Osteocyte (in vitro differentiated cells): ENCODE measurements at regions not wholly inside any gene's neighbourhood (a gene's known extent, or its start where the extent isn't known, plus 50 kb on each side); places are given as distances from the start of the nearest gene placed in this dataset.

ENCODE experiments used
- DNase-seq: peaks from one replicate; pipeline ENCODE4 v3.0.0; 2021; ENCODE audit warnings: mixed read lengths; ENCODE audit not compliant: unreplicated experiment; ENCODE audit errors: extremely low spot score
- H3K27ac Mint-ChIP-seq: one replicate; pipeline ENCODE4 v1.8.0; 2021; ENCODE audit warnings: mild to moderate bottlenecking, mixed read lengths; ENCODE audit not compliant: unreplicated experiment
- H3K27me3 Mint-ChIP-seq: one replicate; pipeline ENCODE4 v1.8.0; 2021; ENCODE audit warnings: mixed read lengths; ENCODE audit not compliant: unreplicated experiment
- H3K36me3 Mint-ChIP-seq: one replicate; pipeline ENCODE4 v1.8.0; 2021; ENCODE audit warnings: mixed read lengths; ENCODE audit not compliant: unreplicated experiment
- H3K4me1 Mint-ChIP-seq: one replicate; pipeline ENCODE4 v1.8.0; 2021; ENCODE audit warnings: mixed read lengths; ENCODE audit not compliant: unreplicated experiment
- H3K4me3 Mint-ChIP-seq: one replicate; pipeline ENCODE4 v1.8.0; 2021; ENCODE audit warnings: mild to moderate bottlenecking, moderate library complexity, mixed read lengths; ENCODE audit not compliant: unreplicated experiment
- H3K9me3 Mint-ChIP-seq: one replicate; pipeline ENCODE4 v1.8.0; 2021; ENCODE audit warnings: mixed read lengths; ENCODE audit not compliant: unreplicated experiment
- TF ChIP-seq, protein P1 (sequence below): fragments of 200-600 bp; sonication (generic); IDR thresholded peaks from 2 replicates; pipeline ENCODE4 v1.5.0; 2021; ENCODE audit warnings: antibody characterized with exemption, mild to moderate bottlenecking, moderate library complexity

GRCh38 chrX:134747006-134747405 lies 50.0 kb downstream of the PABIR2 start:
- H3K27ac Mint-ChIP-seq, result no peak overlapping the region
- TF ChIP-seq, protein P1, sequence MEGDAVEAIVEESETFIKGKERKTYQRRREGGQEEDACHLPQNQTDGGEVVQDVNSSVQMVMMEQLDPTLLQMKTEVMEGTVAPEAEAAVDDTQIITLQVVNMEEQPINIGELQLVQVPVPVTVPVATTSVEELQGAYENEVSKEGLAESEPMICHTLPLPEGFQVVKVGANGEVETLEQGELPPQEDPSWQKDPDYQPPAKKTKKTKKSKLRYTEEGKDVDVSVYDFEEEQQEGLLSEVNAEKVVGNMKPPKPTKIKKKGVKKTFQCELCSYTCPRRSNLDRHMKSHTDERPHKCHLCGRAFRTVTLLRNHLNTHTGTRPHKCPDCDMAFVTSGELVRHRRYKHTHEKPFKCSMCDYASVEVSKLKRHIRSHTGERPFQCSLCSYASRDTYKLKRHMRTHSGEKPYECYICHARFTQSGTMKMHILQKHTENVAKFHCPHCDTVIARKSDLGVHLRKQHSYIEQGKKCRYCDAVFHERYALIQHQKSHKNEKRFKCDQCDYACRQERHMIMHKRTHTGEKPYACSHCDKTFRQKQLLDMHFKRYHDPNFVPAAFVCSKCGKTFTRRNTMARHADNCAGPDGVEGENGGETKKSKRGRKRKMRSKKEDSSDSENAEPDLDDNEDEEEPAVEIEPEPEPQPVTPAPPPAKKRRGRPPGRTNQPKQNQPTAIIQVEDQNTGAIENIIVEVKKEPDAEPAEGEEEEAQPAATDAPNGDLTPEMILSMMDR, result no peak
- no peak for DNase-seq
- H3K4me1 Mint-ChIP-seq, result peaks cover 22% of the 10 kb centered on the region
- no peaks in the 10 kb centered on the region for H3K36me3 Mint-ChIP-seq
- H3K27me3 Mint-ChIP-seq, result no peaks in the 10 kb centered on the region
- H3K9me3 Mint-ChIP-seq, result no peaks in the 10 kb centered on the region
- H3K4me3 Mint-ChIP-seq, result no peak overlapping the region

GRCh38 chrX:134746410-134746785 lies 50.6 kb downstream of the PABIR2 start:
- Mint-ChIP-seq H3K9me3 (no peaks in the 10 kb centered on the region), H3K27ac (no peak overlapping the region), H3K27me3 (no peaks in the 10 kb centered on the region), H3K36me3 (no peaks in the 10 kb centered on the region), H3K4me3 (no peak overlapping the region), H3K4me1 (peaks cover 26% of the 10 kb centered on the region)
- TF ChIP-seq, protein P1, result no peak
- DNase-seq, result no peak

GRCh38 chrX:134745636-134746409 lies 51.2 kb downstream of the PABIR2 start:
- TF ChIP-seq, protein P1, result no peak
- no peaks in the 10 kb centered on the region for H3K27me3 Mint-ChIP-seq

DNA sequence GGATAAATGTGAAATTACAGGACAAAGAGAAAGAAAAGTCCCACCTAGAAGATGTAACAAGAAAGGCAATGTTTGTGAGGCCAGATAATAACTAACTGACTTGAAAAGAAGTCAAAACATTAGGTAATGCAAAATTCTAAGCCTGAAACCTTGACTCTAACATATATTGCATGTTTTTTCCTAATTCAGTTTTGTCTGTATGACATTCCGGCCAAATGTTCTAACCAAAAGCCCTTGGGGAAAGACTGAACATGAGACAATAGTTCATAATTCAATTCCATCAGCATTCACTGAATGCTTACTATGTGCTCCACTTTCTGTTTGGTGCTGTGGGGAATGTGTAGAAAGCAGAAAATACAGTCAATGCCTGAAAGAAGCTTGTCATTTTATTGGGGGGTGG lies 53.9 kb downstream of the PABIR2 start:
- peak overlapping the region; percentile 91 for H3K27ac Mint-ChIP-seq
- peaks cover 36% of the 10 kb centered on the region for H3K4me1 Mint-ChIP-seq
- no peak for DNase-seq
- TF ChIP-seq, protein P1, result no peak
- H3K27me3 Mint-ChIP-seq, result no peaks in the 10 kb centered on the region
- no peaks in the 10 kb centered on the region for H3K9me3 Mint-ChIP-seq
- H3K4me3 Mint-ChIP-seq, result no peak overlapping the region
- no peaks in the 10 kb centered on the region for H3K36me3 Mint-ChIP-seq

More at GRCh38 chrX:134745636-134746409, 51.2 kb downstream of the PABIR2 start:
- Mint-ChIP-seq H3K4me3 (no peak overlapping the region), H3K27ac (no peak overlapping the region), H3K36me3 (no peaks in the 10 kb centered on the region), H3K4me1 (peaks cover 26% of the 10 kb centered on the region), H3K9me3 (no peaks in the 10 kb centered on the region)
- no peak for DNase-seq

- H3K27ac Mint-ChIP-seq, result peak overlapping the region; percentile 91
- no peak for DNase-seq
- H3K27me3 Mint-ChIP-seq, result no peaks in the 10 kb centered on the region
- TF ChIP-seq, protein P1, result no peak
- no peaks in the 10 kb centered on the region for H3K36me3 Mint-ChIP-seq
- peaks cover 41% of the 10 kb centered on the region for H3K4me1 Mint-ChIP-seq
- H3K9me3 Mint-ChIP-seq, result no peaks in the 10 kb centered on the region
- no peak overlapping the region for H3K4me3 Mint-ChIP-seq
Measured at GRCh38 chrX:134742573-134742972, 54.4 kb downstream of the PABIR2 start.
